ENCODE measurements at regions not wholly inside any gene's neighbourhood (a gene's known extent, or its start where the extent isn't known, plus 50 kb on each side); places are given as distances from the start of the nearest gene placed in this dataset.
"Not testable (repeated sequence)": the region's sequence is repeated elsewhere in the genome, so short reads cannot be mapped to it uniquely, and the experiment has no call there.

GRCh38 chr15:67927501-67928168 is 87.8 kb upstream of the RNU6-1 start:
- Histone ChIP-seq H3K9me3 (ENCODE audit: control extremely low read depth in 1 of 5, control insufficient read depth in 4 of 5, insufficient read depth in 2 of 5, low read depth in 1 of 5, low read length in 4 of 5) (no peaks in the 10 kb centered on the region), H3K4me1 (ENCODE audit: control extremely low read depth in 1 of 4, control insufficient read depth in 4 of 4, insufficient read depth in 4 of 4, low read length in 3 of 4) (no peaks in the 10 kb centered on the region), H3K27me3 (replicated peaks in 2 of 5; ENCODE audit: control insufficient read depth in 4 of 5, insufficient read depth in 5 of 5, low read length in 4 of 5) (no peaks in the 10 kb centered on the region), H3K27ac (ENCODE audit: insufficient read depth in 1 of 2, low read depth in 1 of 2, low read length in 2 of 2, poor library complexity in 1 of 2, severe bottlenecking in 2 of 2) (no peak overlapping the region), H3K4me3 (ENCODE audit: control insufficient read depth in 1 of 7, extremely low read depth in 1 of 7, insufficient read depth in 4 of 7, low read depth in 2 of 7, low read length in 6 of 7) (no peak overlapping the region), H3K36me3 (ENCODE audit: control insufficient read depth in 4 of 4, insufficient read depth in 4 of 4, low read length in 3 of 4) (no peaks in the 10 kb centered on the region)
- CTCF ChIA-PET, result no interaction called here
- no peak for DNase-seq
- POLR2A ChIA-PET, result no interaction called here
- 96% methylated on average over 5 of the region's 9 CpGs for WGBS (ENCODE audit: insufficient coverage)

DNA sequence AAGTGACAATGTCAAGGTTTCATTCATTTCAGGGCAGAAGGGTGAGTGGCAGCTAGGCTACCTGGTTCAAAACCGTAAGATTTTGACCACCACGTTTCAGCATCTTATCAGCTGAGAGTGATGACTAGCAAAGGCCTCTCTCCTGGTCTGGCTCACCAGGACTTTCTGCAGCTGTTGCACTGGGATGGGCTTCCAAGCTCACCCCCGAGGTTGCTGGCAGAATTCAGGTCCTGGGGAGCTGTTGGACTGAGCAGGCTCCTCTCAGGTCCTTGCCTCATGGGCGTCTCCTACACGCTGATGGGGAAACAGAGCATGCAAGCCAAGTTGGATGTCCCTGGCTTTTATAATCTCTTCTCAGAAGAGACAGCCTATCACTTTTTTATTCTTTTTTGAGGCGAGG is 88.8 kb upstream of the RNU6-1 start:
- ChIA-PET POLR2A (no interaction called here), CTCF (no interaction called here)
- H3K4me3 ChIP-seq (ENCODE audit: control insufficient read depth in 1 of 7, extremely low read depth in 1 of 7, insufficient read depth in 4 of 7, low read depth in 2 of 7, low read length in 6 of 7), result no peak overlapping the region
- H3K27ac ChIP-seq (ENCODE audit: insufficient read depth in 1 of 2, low read depth in 1 of 2, low read length in 2 of 2, poor library complexity in 1 of 2, severe bottlenecking in 2 of 2), result no peak overlapping the region
- no peaks in the 10 kb centered on the region for H3K27me3 ChIP-seq (replicated peaks in 2 of 5; ENCODE audit: control insufficient read depth in 4 of 5, insufficient read depth in 5 of 5, low read length in 4 of 5)
- no peaks in the 10 kb centered on the region for H3K9me3 ChIP-seq (ENCODE audit: control extremely low read depth in 1 of 5, control insufficient read depth in 4 of 5, insufficient read depth in 2 of 5, low read depth in 1 of 5, low read length in 4 of 5)
- no peaks in the 10 kb centered on the region for H3K36me3 ChIP-seq (ENCODE audit: control insufficient read depth in 4 of 4, insufficient read depth in 4 of 4, low read length in 3 of 4)
- WGBS (ENCODE audit: insufficient coverage), result 89% methylated on average over 6 of the region's 6 CpGs
- no peaks in the 10 kb centered on the region for H3K4me1 ChIP-seq (ENCODE audit: control extremely low read depth in 1 of 4, control insufficient read depth in 4 of 4, insufficient read depth in 4 of 4, low read length in 3 of 4)
- no peak for DNase-seq

GRCh38 chr15:67930720-67931119 is 90.9 kb upstream of the RNU6-1 start:
- Histone ChIP-seq H3K36me3 (ENCODE audit: control insufficient read depth in 4 of 4, insufficient read depth in 4 of 4, low read length in 3 of 4) (no peaks in the 10 kb centered on the region), H3K9me3 (ENCODE audit: control extremely low read depth in 1 of 5, control insufficient read depth in 4 of 5, insufficient read depth in 2 of 5, low read depth in 1 of 5, low read length in 4 of 5) (peaks cover 0 to 2% (median 0%) of the 10 kb centered on the region in 5 experiments), H3K4me3 (ENCODE audit: control insufficient read depth in 1 of 7, extremely low read depth in 1 of 7, insufficient read depth in 4 of 7, low read depth in 2 of 7, low read length in 6 of 7) (no peak overlapping the region), H3K27me3 (replicated peaks in 2 of 5; ENCODE audit: control insufficient read depth in 4 of 5, insufficient read depth in 5 of 5, low read length in 4 of 5) (no peaks in the 10 kb centered on the region), H3K4me1 (ENCODE audit: control extremely low read depth in 1 of 4, control insufficient read depth in 4 of 4, insufficient read depth in 4 of 4, low read length in 3 of 4) (no peaks in the 10 kb centered on the region), H3K27ac (ENCODE audit: insufficient read depth in 1 of 2, low read depth in 1 of 2, low read length in 2 of 2, poor library complexity in 1 of 2, severe bottlenecking in 2 of 2) (no peak overlapping the region)
- no peak for DNase-seq
- ChIA-PET CTCF (interaction anchor here (0.9 to 1.1 kb wide), 2 partner anchors 13 to 17 kb away, joined by 3 read pairs; no protein-coding TSS in a partner anchor), POLR2A (interaction anchor here (0.6 kb wide), 1 partner anchor 298 kb away, joined by 3 read pairs; no protein-coding TSS in a partner anchor)
- WGBS (ENCODE audit: insufficient coverage), result 92% methylated on average over 2 of the region's 2 CpGs

- no peaks in the 10 kb centered on the region for H3K27me3 ChIP-seq (replicated peaks in 2 of 5; ENCODE audit: control insufficient read depth in 4 of 5, insufficient read depth in 5 of 5, low read length in 4 of 5)
- H3K4me1 ChIP-seq (ENCODE audit: control extremely low read depth in 1 of 4, control insufficient read depth in 4 of 4, insufficient read depth in 4 of 4, low read length in 3 of 4), result no peaks in the 10 kb centered on the region
- no peak overlapping the region for H3K4me3 ChIP-seq (ENCODE audit: control insufficient read depth in 1 of 7, extremely low read depth in 1 of 7, insufficient read depth in 4 of 7, low read depth in 2 of 7, low read length in 6 of 7)
- DNase-seq, result no peak
- H3K27ac ChIP-seq (ENCODE audit: insufficient read depth in 1 of 2, low read depth in 1 of 2, low read length in 2 of 2, poor library complexity in 1 of 2, severe bottlenecking in 2 of 2), result no peak overlapping the region
- H3K36me3 ChIP-seq (ENCODE audit: control insufficient read depth in 4 of 4, insufficient read depth in 4 of 4, low read length in 3 of 4), result no peaks in the 10 kb centered on the region
- H3K9me3 ChIP-seq (ENCODE audit: control extremely low read depth in 1 of 5, control insufficient read depth in 4 of 5, insufficient read depth in 2 of 5, low read depth in 1 of 5, low read length in 4 of 5), result peaks cover 0 to 2% (median 0%) of the 10 kb centered on the region in 5 experiments
- ChIA-PET POLR2A (no interaction called here), CTCF (no interaction called here)
- 92% methylated on average over 2 of the region's 3 CpGs for WGBS (ENCODE audit: insufficient coverage)
Observed at GRCh38 chr15:67931861-67932260, 92.0 kb upstream of the RNU6-1 start.

- WGBS (ENCODE audit: insufficient coverage), result 100% methylated on average over 1 of the region's 3 CpGs
- H3K27ac ChIP-seq (ENCODE audit: insufficient read depth in 1 of 2, low read depth in 1 of 2, low read length in 2 of 2, poor library complexity in 1 of 2, severe bottlenecking in 2 of 2); H3K9me3 ChIP-seq (ENCODE audit: control extremely low read depth in 1 of 5, control insufficient read depth in 4 of 5, insufficient read depth in 2 of 5, low read depth in 1 of 5, low read length in 4 of 5); DNase-seq; H3K4me3 ChIP-seq (ENCODE audit: control insufficient read depth in 1 of 7, extremely low read depth in 1 of 7, insufficient read depth in 4 of 7, low read depth in 2 of 7, low read length in 6 of 7); H3K4me1 ChIP-seq (ENCODE audit: control extremely low read depth in 1 of 4, control insufficient read depth in 4 of 4, insufficient read depth in 4 of 4, low read length in 3 of 4); POLR2A ChIA-PET; H3K27me3 ChIP-seq (replicated peaks in 2 of 5; ENCODE audit: control insufficient read depth in 4 of 5, insufficient read depth in 5 of 5, low read length in 4 of 5); CTCF ChIA-PET; H3K36me3 ChIP-seq (ENCODE audit: control insufficient read depth in 4 of 4, insufficient read depth in 4 of 4, low read length in 3 of 4): not testable (repeated sequence)
Observed at GRCh38 chr15:67934126-67934525, 94.3 kb upstream of the RNU6-1 start.

- Histone ChIP-seq H3K36me3 (ENCODE audit: control insufficient read depth in 4 of 4, insufficient read depth in 4 of 4, low read length in 3 of 4) (no peaks in the 10 kb centered on the region), H3K4me3 (ENCODE audit: control insufficient read depth in 1 of 7, extremely low read depth in 1 of 7, insufficient read depth in 4 of 7, low read depth in 2 of 7, low read length in 6 of 7) (no peak overlapping the region), H3K27me3 (replicated peaks in 2 of 5; ENCODE audit: control insufficient read depth in 4 of 5, insufficient read depth in 5 of 5, low read length in 4 of 5) (no peaks in the 10 kb centered on the region), H3K9me3 (ENCODE audit: control extremely low read depth in 1 of 5, control insufficient read depth in 4 of 5, insufficient read depth in 2 of 5, low read depth in 1 of 5, low read length in 4 of 5) (peaks cover 0 to 2% (median 0%) of the 10 kb centered on the region in 5 experiments), H3K27ac (ENCODE audit: insufficient read depth in 1 of 2, low read depth in 1 of 2, low read length in 2 of 2, poor library complexity in 1 of 2, severe bottlenecking in 2 of 2) (no peak overlapping the region), H3K4me1 (ENCODE audit: control extremely low read depth in 1 of 4, control insufficient read depth in 4 of 4, insufficient read depth in 4 of 4, low read length in 3 of 4) (peaks cover 0 to 8% (median 3%) of the 10 kb centered on the region in 4 experiments)
- ChIA-PET POLR2A (no interaction called here), CTCF (no interaction called here)
- no peak for DNase-seq
Observed at GRCh38 chr15:67935244-67935643, 95.4 kb upstream of the RNU6-1 start.

- WGBS (ENCODE audit: insufficient coverage), result 96% methylated on average over 4 of the region's 5 CpGs
- no peak overlapping the region for H3K27ac ChIP-seq (ENCODE audit: insufficient read depth in 1 of 2, low read depth in 1 of 2, low read length in 2 of 2, poor library complexity in 1 of 2, severe bottlenecking in 2 of 2)
- H3K27me3 ChIP-seq (replicated peaks in 2 of 5; ENCODE audit: control insufficient read depth in 4 of 5, insufficient read depth in 5 of 5, low read length in 4 of 5), result no peaks in the 10 kb centered on the region
- ChIA-PET CTCF (no interaction called here), POLR2A (no interaction called here)
- peaks cover 0 to 2% (median 0%) of the 10 kb centered on the region in 5 experiments for H3K9me3 ChIP-seq (ENCODE audit: control extremely low read depth in 1 of 5, control insufficient read depth in 4 of 5, insufficient read depth in 2 of 5, low read depth in 1 of 5, low read length in 4 of 5)
- DNase-seq, result no peak
- peaks cover 0 to 8% (median 3%) of the 10 kb centered on the region in 4 experiments for H3K4me1 ChIP-seq (ENCODE audit: control extremely low read depth in 1 of 4, control insufficient read depth in 4 of 4, insufficient read depth in 4 of 4, low read length in 3 of 4)
- H3K4me3 ChIP-seq (ENCODE audit: control insufficient read depth in 1 of 7, extremely low read depth in 1 of 7, insufficient read depth in 4 of 7, low read depth in 2 of 7, low read length in 6 of 7), result no peak overlapping the region
- H3K36me3 ChIP-seq (ENCODE audit: control insufficient read depth in 4 of 4, insufficient read depth in 4 of 4, low read length in 3 of 4), result no peaks in the 10 kb centered on the region
Observed at GRCh38 chr15:67936258-67936657, 96.4 kb upstream of the RNU6-1 start.
